ENCODE measurements at regions not wholly inside any gene's neighbourhood (a gene's known extent, or its start where the extent isn't known, plus 50 kb on each side); places are given as distances from the start of the nearest gene placed in this dataset.

DNA sequence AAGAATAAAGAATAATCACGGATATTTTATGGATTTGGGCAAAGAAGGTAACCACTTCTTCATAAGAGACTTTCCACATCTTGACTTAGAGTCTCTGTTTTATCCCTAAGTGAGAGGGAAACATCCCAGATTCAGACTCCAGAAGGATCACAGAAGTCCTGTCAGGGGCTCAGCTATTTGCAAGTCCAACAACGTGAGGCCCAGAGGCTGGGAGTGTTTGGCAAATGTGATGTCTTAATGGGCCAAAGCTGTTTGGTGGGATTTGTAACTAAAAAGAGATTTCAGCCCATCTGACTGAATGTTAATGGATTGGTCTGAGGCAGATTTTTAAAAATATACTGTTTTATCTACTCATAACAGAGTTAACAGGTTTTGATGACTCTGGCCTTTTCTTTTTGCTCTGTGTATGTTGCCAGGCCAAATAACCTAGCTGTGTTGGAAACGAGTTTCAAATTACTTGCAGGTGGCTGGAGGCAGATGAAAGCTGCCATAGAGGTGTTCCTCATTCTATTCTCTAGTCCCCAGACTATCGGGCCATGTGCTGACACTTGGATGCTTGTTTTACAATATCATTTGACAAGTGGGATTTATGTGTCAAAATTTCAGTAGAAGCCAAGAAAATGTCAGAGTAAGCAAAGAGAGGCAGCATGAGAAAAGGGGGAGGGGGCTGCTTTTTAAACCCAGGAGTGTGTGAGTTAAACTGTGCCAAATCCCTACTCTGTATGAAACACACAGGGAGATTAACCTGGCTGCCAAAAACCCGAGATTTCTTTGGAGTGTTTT lies 330.9 kb downstream of the DCHS2 start:
- intact Hi-C loops (cut with micrococcal nuclease; ENCODE audit: unreplicated experiment) (no loop called here), in situ Hi-C loops (cut with MboI) (no loop called here)
- Histone ChIP-seq H3K79me2 (ENCODE audit: control insufficient read depth, insufficient read depth, low read length) (no peaks in the 10 kb centered on the region), H3K4me3 (no peak overlapping the region), H3K27ac (ENCODE audit: control insufficient read depth, insufficient read depth) (no peak overlapping the region), H3K4me1 (ENCODE audit: control insufficient read depth, insufficient read depth, low read length) (no peaks in the 10 kb centered on the region), H3K4me2 (ENCODE audit: control insufficient read depth, insufficient read depth) (no peak overlapping the region), H3K9ac (ENCODE audit: control insufficient read depth, insufficient read depth, low read length) (no peak overlapping the region), H2AFZ (ENCODE audit: control insufficient read depth, low read depth, low read length) (no peak overlapping the region), H3K27me3 (replicated peaks in 1 of 2; ENCODE audit: control insufficient read depth in 2 of 2, insufficient read depth in 2 of 2, low read length in 1 of 2) (peaks cover 0 to 4% of the 10 kb centered on the region in 2 experiments; a peak in 1 of 4 replicates), H3K36me3 (ENCODE audit: control insufficient read depth in 2 of 2, insufficient read depth in 2 of 2, low read length in 1 of 2) (no peaks in the 10 kb centered on the region), H3K9me3 (replicated peaks; ENCODE audit: control insufficient read depth, insufficient read depth, low read length) (no peaks in the 10 kb centered on the region), H4K20me1 (ENCODE audit: control insufficient read depth, insufficient read depth) (no peaks in the 10 kb centered on the region)
- ChIA-PET SMC1A (ENCODE audit: uncharacterized antibody, unreplicated experiment) (no interaction called here), CTCF (interaction anchor here (0.6 kb wide), 1 partner anchor 15 kb away, joined by 3 read pairs; no protein-coding TSS in a partner anchor), POLR2A (no interaction called here), RAD21 (ENCODE audit: unreplicated experiment) (no interaction called here)
- WGBS (ENCODE audit: insufficient coverage, insufficient replicate concordance, low lambda C conversion rate, missing lambda C conversion rate): 17% methylated on average over 5 of the region's 5 CpGs
- no TSS peak for BruUV-seq (replicated peaks)
- ATAC-seq (no peak), DNase-seq (ENCODE audit: low read depth, low spot score) (no peak), FAIRE-seq (no peak)
- TF ChIP-seq ATF2 (IDR thresholded peaks at IDR 0.05; ENCODE audit: low read length): no peak
- TF ChIP-seq BRCA1 (IDR thresholded peaks at IDR 0.05; ENCODE audit: low read depth, low read length): no peak
- no peak for TF ChIP-seq POLR2AphosphoS5 (IDR thresholded peaks at IDR 0.05; ENCODE audit: low read length)
- TF ChIP-seq, protein P1, sequence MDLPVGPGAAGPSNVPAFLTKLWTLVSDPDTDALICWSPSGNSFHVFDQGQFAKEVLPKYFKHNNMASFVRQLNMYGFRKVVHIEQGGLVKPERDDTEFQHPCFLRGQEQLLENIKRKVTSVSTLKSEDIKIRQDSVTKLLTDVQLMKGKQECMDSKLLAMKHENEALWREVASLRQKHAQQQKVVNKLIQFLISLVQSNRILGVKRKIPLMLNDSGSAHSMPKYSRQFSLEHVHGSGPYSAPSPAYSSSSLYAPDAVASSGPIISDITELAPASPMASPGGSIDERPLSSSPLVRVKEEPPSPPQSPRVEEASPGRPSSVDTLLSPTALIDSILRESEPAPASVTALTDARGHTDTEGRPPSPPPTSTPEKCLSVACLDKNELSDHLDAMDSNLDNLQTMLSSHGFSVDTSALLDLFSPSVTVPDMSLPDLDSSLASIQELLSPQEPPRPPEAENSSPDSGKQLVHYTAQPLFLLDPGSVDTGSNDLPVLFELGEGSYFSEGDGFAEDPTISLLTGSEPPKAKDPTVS (IDR thresholded peaks at IDR 0.05; ENCODE audit: low read depth, low read length): no peak
- TF ChIP-seq, protein P2, sequence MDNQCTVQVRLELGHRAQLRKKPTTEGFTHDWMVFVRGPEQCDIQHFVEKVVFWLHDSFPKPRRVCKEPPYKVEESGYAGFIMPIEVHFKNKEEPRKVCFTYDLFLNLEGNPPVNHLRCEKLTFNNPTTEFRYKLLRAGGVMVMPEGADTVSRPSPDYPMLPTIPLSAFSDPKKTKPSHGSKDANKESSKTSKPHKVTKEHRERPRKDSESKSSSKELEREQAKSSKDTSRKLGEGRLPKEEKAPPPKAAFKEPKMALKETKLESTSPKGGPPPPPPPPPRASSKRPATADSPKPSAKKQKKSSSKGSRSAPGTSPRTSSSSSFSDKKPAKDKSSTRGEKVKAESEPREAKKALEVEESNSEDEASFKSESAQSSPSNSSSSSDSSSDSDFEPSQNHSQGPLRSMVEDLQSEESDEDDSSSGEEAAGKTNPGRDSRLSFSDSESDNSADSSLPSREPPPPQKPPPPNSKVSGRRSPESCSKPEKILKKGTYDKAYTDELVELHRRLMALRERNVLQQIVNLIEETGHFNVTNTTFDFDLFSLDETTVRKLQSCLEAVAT (IDR thresholded peaks at IDR 0.05): no peak
- TF ChIP-seq, protein P3, sequence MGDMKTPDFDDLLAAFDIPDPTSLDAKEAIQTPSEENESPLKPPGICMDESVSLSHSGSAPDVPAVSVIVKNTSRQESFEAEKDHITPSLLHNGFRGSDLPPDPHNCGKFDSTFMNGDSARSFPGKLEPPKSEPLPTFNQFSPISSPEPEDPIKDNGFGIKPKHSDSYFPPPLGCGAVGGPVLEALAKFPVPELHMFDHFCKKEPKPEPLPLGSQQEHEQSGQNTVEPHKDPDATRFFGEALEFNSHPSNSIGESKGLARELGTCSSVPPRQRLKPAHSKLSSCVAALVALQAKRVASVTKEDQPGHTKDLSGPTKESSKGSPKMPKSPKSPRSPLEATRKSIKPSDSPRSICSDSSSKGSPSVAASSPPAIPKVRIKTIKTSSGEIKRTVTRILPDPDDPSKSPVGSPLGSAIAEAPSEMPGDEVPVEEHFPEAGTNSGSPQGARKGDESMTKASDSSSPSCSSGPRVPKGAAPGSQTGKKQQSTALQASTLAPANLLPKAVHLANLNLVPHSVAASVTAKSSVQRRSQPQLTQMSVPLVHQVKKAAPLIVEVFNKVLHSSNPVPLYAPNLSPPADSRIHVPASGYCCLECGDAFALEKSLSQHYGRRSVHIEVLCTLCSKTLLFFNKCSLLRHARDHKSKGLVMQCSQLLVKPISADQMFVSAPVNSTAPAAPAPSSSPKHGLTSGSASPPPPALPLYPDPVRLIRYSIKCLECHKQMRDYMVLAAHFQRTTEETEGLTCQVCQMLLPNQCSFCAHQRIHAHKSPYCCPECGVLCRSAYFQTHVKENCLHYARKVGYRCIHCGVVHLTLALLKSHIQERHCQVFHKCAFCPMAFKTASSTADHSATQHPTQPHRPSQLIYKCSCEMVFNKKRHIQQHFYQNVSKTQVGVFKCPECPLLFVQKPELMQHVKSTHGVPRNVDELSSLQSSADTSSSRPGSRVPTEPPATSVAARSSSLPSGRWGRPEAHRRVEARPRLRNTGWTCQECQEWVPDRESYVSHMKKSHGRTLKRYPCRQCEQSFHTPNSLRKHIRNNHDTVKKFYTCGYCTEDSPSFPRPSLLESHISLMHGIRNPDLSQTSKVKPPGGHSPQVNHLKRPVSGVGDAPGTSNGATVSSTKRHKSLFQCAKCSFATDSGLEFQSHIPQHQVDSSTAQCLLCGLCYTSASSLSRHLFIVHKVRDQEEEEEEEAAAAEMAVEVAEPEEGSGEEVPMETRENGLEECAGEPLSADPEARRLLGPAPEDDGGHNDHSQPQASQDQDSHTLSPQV (IDR thresholded peaks at IDR 0.05): no peak
- no peak for TF ChIP-seq SMAD1 (IDR thresholded peaks at IDR 0.05; ENCODE audit: low read depth, partially characterized antibody)
- TF ChIP-seq POU2F2 (IDR thresholded peaks at IDR 0.05; ENCODE audit: borderline replicate concordance, low read depth, low read length): no peak
- TF ChIP-seq CBX5 (IDR thresholded peaks at IDR 0.05; ENCODE audit: low read depth): no peak
- TF ChIP-seq SPI1 (IDR thresholded peaks at IDR 0.05; ENCODE audit: borderline replicate concordance, insufficient read depth, low read depth, low read length): no peak
